Hepatic stellate cell (primary cell): ENCODE measurements at regions not wholly inside any gene's neighbourhood (a gene's known extent, or its start where the extent isn't known, plus 50 kb on each side); places are given as distances from the start of the nearest gene placed in this dataset.

Source experiments
- DNase-seq: peaks from one replicate; pipeline ENCODE4 v3.0.0; 2011; ENCODE audit warnings: low spot score

DNA sequence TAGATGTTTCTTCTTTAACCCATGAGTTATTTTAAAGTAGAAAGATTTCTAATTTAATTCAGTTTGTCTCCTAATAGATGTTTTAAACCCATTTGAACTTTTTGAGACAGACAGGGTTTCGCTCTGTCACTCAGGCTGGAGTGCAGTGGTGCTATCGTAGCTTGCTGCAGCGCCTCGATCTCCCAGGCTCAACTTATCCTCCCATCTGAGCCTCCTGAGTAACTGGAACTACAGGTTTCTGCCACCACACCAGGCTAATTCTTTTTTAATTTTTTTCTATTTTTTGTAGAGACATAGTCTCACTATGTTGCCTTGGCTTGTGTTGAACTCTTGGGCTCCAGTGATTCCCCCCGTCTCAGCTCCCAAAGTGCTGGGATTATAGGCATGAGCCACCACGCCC is 53.0 kb upstream of the RAB18 start:
- DNase-seq: no peak

GRCh38 chr10:27450225-27450624 is 53.9 kb upstream of the RAB18 start:
- DNase-seq: no peak

DNA sequence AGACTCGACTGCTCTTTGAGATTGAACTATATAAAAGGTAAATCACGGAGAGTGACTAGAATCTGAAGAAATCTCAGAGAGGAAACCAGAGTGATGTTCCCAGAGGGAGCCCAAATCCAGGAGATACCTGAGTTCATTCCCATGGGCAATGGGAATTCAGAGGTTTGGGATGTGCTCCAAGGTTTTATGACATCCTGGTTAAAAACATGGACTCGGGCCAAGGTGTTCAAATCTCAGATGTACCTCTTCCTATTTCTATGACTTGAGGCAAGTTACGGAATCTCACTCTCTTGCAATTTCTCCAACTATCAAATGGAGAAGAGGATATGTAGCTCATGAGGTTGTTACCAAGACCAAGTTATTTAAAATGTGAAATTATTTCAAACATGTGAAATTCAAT is 54.5 kb upstream of the RAB18 start:
- no peak for DNase-seq

- DNase-seq: no peak
Measured at GRCh38 chr10:27448921-27449320, 55.2 kb upstream of the RAB18 start.

- no peak for DNase-seq
Measured at GRCh38 chr10:27447540-27447939, 56.6 kb upstream of the RAB18 start.

- no peak for DNase-seq
Measured at GRCh38 chr10:27446091-27446918, 57.8 kb upstream of the RAB18 start.

DNA sequence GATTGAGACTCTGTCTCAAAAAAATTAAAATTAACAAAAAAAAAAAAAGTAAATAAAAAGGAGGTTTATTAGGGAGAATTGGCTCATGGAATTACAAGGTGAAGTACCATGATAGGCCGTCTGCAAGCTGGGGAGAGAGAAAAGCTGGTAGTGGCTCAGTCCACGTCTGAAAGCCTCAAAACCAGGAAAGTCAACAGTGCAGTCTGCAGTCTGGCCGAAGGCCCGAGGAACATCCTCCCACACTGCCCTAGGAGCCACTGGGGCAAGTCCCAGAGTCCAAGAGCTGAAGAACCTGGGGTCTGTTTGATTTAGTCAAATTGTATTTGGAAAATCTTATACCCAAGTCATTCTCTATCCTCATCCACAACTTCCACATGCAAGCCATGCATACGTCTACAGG is 59.0 kb upstream of the RAB18 start:
- DNase-seq: no peak

DNA sequence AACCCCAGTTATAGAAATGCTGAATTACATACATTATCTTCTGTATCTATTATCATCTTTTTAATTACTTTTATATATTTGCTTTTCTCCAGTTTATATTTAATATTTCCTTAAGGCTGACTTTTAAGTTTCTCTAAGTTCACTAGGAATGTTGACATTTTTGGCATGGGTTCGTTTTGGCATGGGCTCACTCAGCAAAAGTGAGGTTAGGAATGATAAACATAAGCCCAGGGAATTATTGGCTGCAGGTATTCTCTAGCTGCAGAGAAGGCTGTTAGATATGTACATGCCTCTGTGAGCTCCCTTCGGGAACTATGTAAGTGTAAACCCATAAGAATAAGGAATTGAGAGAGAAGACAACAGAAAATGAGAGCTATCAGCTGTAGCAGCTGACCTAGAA is 63.6 kb upstream of the RAB18 start:
- no peak for DNase-seq

- DNase-seq: no peak
Measured at GRCh38 chr10:27440021-27440420, 64.1 kb upstream of the RAB18 start.

- no peak for DNase-seq
Measured at GRCh38 chr10:27439101-27439500, 65.0 kb upstream of the RAB18 start.

DNA sequence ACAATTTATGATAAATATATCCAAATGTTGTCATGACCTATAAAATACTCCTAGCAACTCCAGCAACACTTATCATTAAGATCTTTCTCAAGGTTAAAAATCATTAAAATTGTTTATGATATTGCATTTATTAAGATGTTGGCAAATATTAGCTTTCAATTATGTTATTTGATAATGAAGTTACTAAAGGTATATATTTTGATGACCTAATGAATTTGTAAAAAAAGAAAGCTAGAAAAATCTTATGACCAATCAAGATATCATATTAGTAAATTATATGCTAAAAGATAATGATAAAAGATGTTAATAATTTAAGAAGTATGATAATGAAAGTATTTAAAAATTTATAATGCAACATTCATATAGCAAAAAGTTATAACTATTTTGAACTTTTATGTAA is 66.3 kb upstream of the RAB18 start:
- DNase-seq: no peak

DNA sequence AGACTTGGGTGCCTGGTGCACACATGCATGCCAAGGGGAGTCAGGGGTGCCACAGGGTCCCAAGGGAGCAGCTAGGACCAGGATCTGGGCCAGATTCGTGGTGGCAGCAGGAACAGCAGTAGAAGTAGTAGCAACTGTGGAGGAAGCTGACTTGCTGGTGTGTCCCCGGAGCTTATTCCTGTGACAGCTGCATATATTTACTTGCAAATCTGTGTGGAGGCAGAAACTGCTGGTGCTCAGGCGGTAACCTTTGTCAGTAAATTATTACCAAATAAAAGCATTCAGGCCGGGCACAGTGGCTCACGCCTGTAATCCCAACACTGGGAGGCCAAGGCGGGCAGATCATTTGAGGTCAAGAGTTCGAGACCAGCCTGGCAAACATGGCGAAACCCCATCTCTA is 67.4 kb upstream of the RAB18 start:
- no peak for DNase-seq

GRCh38 chr10:27433976-27434375 is 70.1 kb upstream of the RAB18 start:
- no peak for DNase-seq

GRCh38 chr10:27426948-27427467 is 77.1 kb upstream of the RAB18 start:
- no peak for DNase-seq

DNA sequence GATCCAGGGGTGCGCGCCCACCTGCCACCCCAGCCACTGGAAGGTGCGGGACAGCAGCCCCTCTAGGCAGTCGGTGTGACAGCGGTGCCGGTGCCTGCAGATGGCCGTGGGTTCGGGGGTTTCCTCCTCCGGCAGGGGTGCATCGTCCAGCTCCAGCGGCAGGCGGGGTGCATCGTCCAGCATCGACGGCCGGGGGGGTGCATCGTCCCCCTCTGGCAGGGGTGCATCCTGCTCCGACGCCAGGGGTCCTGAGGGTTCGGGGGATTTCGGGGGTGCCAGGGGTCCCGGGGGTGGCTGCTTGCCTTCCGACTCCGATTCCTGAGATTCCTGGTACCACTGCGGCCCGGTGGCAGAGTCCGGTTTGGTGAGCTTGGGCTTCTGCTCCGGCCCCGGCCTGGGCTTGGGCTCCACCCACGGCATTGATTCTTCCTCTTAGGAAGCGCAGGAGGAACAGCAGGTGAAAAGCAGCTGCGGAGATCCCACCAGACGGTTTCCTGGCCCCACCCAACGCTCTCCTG is 90.2 kb upstream of the RAB18 start:
- no peak for DNase-seq

DNA sequence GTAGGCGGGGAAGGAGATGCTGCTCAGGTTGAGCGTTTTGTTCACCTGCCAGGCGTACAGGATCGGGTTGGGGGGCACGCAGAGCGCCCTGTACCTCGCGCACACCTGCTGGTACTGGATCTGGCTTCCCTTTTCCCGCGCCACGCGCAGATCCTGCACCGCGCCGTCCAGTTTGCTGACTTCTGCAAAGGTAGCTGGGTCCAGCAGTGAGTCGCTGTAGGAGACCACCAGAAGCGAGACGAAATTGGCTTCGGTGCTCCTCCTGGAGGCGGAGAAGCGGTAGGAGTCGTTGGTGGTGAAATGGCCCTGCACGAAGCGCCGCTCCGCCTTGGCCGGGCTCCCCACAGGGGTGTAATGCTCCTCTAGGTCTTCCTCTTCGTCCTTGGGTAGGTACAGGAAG is 90.7 kb upstream of the RAB18 start:
- DNase-seq: no peak

DNA sequence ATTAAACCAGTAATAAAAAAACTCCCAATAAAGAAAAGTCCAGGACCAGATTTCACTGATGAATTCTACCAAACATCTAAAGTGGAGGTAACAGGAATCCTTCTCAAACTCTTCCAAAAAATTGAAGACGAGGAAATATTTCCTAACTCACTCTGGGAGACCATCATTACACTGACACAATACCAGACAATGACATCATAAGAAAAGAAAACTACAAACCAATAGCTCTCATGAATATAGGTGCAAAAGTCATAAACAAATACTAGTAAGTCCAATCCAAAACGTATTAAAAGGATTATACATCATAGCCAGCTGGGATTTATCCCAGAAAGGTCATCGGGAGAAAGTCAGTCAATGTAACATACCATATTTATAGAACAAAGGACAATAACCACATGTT is 94.0 kb upstream of the RAB18 start:
- no peak for DNase-seq

DNA sequence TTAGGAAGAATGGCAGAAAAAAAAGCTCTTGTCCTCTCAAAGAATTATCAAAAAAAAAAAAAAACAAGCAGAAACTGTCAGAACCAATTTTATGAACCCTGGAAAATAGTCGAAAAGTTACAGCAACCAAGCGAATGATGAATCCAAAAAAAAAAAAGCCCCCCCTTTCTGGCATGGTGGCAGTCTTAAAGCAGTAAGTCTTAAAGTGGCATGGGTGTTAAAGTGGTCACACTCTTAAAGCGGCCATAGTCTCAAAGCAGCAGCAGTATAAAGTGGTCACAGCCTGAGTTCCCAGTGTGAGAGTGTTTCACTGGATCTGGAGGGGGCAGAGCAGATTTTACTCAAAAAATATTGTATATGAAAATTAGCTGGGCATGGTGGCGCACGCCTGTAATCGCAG is 96.8 kb upstream of the RAB18 start:
- no peak for DNase-seq

DNA sequence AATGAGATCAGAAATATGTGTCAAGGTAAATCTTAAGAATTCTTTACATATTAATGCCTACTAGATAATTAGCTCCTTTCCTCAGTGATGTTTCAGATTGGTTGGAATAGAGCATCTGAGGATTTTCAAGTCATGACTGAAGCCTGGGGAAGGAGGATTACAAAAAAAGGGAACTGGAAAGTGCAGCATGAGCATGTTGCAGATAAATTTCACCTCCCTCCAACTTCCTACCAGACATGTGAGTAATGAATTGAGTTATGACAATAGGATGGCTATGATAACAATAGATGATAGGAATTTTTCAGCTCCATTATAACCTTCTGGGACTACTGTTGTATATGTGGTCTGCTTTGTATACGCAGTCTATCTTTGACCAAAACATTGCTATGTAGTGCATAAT is 104.2 kb upstream of the RAB18 start:
- DNase-seq: no peak

- DNase-seq: no peak
Measured at GRCh38 chr10:27393961-27394360, 110.1 kb upstream of the RAB18 start.

DNA sequence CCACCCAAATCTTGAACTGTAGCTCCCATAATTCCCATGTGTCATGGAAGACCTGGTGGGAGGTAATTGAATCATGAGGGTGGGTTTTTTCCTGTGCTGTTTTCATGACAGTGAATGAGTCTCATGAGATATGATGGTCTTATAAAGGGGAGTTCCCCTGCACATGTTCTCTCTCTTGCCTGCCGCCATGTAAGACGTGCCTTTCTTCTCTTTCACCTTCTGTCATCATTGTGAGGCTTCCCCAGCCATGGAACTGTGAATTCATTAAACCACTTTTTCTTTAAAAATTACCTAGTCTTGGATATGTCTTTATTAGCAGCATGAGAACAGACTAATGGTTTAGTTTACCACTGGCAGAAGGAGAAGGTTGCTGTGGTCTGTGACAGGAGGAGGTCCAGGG is 111.5 kb upstream of the RAB18 start:
- DNase-seq: no peak

DNA sequence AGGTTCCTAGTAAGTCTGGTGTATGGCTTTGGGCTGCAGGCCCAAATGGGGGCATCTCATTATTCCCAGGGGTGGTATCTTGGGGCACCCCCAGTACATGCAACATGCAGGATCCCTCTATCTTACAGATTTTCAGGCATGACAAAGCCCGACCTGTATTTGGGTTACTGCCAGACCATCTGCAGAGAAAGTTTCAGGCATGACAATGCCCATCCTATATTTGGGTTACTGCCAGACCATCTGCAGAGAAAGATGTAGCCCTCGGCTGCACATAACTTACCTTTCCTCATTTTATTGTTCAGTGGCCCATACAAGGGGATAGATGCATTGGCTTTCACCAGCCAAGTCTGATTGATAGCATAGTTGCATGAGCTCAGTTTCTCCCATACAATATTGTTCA is 112.2 kb upstream of the RAB18 start:
- DNase-seq: no peak

DNA sequence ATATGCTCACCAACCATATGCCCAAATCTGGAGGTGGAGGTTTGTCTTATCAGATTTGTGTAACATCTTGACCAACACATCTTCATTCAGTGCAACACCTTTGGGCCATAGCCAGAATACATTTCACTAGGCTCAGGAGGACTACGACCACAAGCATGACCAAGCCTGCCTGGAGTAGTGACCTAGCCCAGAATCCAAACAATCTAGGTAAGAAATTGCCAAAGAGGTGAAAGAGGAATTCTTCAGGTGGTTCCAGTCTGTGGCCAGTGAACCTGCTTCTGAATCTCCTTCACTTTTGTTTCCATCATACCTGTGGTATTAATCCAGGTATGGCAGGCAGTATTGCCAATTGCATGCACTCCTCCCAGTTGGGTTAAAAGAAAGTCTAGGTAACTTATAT is 112.8 kb upstream of the RAB18 start:
- DNase-seq: no peak

DNA sequence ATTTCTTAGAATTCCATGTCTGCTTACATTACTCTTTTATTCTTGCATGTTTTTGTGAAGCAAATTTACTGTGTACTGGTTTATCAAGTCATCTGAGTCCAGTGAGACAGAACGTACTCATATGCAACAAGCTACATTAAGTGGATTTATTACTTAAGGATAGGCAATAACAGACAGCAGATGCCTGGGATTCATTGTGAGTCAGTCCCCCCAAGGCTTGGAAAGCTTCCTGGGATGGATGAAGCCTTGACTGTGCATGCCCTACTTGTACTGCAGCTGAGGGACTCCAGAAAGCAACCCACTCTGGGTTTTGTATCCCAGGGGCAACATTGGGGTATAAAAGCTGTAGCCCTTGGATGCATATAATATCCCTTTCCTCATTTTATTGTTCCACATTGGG is 113.4 kb upstream of the RAB18 start:
- DNase-seq: no peak
